HG03064 (cell line): ENCODE measurements at regions not wholly inside any gene's neighbourhood (a gene's known extent, or its start where the extent isn't known, plus 50 kb on each side); places are given as distances from the start of the nearest gene placed in this dataset.

Source experiments
- ATAC-seq: cut with Tn5 transposase; IDR thresholded peaks from one replicate; pipeline ENCODE4 v1.9.1; 2021; ENCODE audit warnings: low read depth; ENCODE audit not compliant: unreplicated experiment

- ATAC-seq = no peak
These were observed 246.1 kb upstream of the IRX4 start for GRCh38 chr5:2128686-2129355.

DNA sequence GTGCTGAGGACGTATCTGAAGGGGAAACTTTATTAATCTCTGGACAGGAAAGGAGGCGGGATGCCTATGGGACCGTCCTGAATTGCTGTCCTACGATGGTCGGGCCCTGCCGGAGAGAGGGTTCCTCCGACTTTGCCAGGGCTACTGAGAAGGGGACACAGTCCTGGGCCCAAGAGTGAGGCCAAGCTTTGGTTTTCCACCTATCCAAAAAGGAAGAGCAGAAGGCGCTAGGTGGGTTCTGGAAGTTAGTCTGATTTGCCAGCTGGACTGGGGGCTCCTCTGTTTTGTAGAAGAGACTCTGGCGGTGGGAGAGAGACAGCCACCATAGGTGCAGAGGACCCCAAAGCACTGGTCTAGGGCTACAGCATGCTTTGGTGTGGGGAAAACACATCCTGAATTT is 243.8 kb upstream of the IRX4 start:
- ATAC-seq = no peak

DNA sequence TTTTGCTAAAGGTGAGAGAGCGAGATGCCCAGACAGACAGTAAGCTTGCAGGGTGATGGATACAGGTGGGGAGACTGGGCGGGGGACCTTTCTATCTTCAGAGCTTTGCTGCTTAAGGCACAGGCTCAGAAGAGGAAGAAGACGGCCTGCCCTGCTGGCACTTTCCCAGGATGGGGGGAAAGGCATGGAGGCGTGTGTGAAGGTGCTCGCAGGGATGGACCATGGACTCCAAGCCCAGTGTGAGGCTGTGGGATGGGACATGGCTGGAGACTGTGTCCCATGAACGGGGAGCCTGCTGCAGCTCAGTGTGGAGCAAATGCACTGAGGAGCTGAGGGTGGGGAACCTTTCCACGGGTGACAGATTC is 243.2 kb upstream of the IRX4 start:
- no peak for ATAC-seq

GRCh38 chr5:2125171-2125900 is 242.6 kb upstream of the IRX4 start:
- ATAC-seq = no peak

DNA sequence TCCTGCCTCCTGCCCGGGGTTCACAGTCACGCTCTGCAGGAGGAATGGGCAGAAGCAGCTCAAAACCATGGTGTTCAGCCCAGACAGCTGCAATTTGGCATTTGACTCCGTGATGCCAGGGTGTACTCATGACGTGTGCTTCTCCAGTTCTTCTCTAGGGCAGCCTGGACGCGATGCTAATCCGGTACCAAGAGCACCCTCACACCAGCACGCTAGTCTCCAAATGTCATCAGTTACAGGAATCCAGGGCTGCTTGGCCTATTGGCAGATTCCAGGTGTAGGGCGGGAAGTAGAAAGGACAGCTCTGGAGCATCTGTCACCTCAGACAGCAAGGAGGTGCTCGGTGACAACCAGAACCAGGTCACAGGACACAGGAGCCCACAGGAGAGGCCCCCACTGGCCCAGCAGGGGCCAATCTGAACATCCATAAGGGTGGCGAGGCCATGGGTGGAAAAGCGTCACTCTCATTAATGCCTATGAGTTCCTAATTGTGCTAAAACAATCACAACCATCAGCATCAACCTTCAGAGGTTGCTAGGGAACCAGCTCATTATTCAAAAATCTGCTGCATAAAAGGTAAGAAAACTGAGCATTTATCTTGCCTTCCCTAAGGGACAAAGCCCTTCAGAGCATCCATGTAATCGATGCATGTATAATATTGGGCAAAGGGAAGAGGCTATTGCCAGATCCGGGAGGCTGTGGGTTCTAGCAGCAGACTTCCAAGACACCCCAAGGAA is 241.9 kb upstream of the IRX4 start:
- ATAC-seq = no peak

DNA sequence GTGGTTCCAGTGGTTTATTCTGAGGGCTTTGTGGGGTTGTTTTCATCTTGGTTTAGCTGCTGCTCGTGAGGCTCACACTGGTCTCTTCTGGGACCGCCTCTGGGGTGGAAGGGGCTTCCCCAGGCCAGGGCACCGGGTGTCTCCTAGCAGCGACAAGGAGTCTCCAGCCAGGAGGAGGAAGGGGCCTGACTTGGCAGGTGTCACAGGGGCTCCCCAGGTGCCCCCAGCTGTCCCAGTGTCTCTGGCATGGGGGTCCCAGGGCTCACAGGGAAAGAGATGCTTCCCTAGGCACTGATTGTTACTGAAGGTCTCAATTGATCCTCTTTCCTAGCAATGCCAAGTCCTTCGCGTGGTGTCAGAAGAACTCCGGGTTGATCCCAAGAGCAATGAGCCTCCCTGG is 241.1 kb upstream of the IRX4 start:
- ATAC-seq = no peak

DNA sequence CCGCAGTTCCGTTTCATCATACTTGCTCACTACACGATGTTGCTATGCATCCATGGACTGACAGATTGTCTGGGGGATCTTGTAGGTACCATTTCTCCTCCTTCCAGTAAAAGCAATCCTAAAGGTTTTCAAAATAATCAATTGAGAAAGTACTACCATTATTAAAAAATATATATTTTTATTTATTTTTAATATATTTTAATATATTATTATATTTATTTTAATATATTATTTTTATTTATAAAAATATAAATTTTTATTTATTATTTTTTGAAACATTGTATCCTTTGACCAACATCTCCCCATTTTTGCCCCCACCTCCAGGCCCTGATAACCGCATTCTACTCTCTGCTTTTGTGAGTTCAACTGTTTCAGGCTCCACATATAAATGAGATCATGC is 237.6 kb upstream of the IRX4 start:
- ATAC-seq = no peak

DNA sequence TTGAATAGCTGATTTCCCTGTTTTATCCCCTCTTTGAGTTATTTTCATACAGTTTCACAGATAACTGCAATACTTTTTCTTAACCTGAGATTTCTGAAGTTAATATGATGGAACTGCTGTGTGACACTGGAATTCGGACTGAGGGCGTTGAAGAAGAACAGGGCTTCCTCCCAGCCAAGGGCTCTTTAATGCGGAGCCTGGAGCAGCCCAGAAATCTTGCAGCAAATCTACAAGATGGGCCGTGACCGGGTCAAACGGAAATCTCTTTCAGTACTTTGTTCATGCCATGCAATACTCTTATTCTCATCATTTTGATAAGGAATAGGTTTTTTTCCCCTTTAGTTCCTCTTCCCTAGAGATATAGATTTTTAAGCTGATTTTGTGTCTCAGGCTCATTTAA is 236.8 kb upstream of the IRX4 start:
- ATAC-seq = no peak

DNA sequence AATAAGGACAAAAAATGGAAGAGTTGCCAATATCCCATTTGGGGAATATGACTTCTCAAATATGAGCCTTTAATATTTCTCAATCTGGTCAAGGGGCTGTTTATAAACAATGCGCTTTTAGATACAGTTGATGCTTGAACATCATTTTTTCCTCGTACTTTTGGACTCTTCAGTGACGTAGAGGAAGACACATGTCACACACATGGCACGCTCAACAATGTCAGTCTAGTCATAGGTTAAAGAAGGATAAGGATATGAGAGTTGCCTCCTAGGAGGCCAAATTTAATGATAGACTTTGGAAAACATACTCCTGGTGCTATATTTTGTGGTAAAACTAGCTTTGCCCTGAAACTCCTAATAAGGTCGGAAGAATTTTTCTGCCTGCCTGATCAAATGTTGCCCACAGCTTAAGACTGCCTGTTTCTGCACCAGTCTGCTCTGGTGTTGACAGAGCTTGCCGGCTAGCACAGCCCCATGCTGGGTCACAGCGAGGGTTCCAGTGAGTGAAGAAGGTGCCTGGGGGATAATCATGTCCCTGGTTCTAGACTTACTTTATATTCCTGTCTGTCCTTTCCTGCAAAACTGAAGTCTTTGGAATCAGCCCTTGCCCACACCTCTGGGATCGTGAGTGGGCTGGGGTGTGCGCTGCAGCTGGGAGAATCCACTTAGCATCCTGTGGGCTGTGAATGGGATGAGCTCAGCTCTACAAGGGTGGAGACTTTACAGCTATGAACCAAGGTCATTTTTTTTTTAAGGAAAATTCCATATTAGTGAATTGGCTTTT is 230.8 kb upstream of the IRX4 start:
- ATAC-seq = no peak

DNA sequence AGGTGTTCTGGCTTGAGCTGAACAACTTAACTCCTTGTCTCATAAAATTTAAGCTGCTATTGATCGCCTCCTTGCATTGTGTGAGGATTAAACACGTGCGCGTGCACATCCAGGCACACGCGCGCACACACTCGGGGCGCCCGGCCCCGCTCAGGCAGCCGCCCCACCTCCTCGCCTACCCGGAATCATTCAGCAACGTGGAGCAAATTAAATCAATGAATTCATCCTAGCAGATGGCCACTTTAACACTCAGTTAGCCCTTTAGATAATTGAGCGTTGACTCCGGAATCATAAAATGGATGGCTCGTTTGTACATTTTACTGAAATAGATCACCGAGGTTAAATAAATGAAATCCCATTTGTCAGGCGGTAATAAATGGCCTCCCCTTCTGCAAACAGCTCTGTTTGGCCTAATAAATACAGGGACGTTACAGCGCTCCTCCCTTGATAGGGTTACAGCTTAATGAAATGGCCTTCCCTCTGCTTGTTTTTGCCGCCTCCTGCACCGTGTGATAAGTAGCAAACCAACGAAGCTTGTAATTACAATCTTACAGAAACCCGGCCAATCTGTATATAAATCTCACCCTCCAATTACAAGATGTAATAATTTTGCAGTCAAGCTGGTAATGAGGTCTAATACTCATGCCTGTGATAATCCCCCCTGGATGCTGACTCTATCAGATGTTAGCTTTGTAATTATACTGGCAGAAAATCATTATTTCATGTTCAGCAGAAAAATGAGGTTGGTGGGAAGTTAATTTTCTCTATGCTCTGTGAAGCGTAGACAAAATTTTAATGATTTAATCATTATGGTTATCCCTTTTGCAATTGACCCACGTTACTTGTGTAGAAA is 229.7 kb upstream of the IRX4 start:
- ATAC-seq = no peak

GRCh38 chr5:2111569-2112105 is 228.9 kb upstream of the IRX4 start:
- ATAC-seq = no peak

DNA sequence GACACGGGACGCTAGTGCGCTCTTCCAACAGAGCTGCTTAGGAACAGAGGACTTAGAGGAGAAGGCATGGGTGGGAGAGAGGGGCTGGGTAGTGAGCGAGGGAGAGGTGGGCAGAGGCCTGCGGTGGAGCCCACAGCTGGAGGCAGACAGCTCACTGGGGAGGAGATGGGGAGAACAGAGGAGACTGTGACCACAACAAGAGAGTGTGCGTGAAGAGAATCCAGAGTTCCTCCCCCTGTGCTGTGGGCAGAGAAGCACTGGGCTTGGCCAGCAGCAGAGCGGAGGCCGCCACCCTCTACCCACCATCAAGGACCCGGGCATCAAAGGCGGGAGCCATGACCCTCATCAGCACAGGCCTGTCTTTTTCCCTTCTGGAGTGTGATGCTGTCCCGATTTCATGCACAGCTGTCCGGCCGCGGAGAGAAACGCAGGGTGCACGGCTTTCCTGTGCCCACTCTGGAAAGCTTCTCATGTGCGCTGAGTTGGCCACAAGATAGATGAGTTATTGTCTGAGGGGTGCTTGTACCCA is 228.3 kb upstream of the IRX4 start:
- ATAC-seq = no peak

DNA sequence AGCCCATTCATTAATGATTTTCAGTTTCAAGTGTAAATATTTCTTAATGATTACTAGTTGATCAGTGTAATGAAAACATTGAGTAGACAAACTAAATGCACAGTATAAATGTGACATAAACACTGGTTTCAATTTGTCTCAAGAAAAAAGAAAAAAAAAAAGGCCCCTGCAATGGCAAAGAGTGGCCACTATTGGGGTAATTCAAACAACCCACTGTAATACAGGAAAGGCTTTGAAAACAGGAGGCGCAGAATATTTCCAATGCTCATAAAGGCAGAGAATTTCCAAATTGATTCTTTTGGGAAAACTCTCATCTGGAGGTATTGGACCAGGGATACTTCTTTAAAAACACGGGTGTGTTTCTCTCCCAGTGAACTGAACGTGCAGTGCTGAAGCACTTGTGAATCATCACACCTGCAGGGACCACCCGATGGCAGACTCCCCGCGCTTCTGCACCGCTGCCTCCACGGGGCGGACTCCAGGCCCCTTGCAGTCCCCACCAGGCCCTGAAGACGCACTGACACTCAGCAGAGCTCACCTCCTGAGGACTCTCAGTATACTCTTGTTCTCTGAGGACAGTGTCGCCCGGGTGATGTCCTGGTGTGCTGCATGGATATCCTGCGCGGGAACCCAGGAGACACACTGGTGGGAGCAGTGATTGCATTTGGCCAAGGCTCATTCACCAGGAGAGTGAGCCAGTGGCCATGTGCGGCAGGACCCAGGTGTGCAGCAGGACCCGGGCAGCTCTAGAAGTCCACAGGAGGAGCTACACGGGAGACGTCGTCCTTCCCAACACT is 227.6 kb upstream of the IRX4 start:
- ATAC-seq = no peak

DNA sequence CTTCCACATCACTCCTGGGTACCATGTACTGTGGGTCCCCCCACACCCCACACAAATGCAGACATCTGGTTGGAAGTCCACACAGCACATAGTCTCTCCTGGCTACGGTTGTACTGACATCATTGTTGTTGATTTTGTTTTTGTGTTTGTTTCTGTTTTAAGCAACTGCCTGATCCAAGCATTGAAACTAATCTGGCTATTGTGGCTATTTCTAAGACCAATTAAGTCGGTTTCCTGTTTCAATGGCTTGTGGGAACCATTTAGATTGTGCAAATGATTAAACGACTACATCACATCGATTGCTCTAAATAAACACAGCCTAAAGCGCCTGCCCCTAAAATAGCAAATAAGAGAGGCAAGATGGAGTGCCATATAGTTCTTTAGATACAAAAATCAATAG is 226.8 kb upstream of the IRX4 start:
- no peak for ATAC-seq

DNA sequence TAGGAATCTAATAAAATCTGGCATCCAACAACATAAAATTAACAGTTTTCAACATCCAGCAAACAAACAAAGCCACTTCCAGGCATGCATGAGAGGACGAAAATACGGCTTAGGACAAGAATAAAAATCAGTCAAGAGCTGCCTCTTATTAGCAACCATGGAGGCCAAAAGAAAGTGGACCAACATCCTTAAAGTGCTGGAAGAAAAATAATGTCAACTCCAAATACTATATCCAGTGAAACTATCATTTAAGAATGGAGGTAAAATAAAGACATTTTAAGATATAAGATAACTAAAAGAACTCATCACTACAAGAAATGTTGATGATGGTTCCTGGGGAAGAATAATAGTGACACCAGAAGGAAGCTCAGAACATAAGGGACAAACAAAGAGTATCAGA is 224.0 kb upstream of the IRX4 start:
- no peak for ATAC-seq

DNA sequence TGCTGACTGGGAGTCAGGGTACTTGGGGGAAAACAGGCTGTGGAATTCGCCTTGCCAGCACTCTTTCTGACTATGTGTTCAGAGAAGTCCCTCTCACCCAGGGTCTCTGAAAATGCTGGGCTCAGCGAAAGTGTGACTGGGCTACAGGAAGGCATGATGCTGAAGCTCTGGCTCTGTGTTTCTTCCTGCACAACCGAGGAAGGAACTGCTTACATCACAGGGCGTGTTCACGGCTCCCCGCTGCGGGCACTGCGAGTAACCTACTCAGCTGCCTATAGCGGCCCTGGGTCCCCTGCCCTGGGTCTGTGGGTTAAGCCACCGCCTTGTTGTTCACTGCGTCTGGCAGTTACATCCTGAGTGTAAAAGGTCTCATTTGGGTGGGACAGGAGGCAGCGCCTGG is 222.4 kb upstream of the IRX4 start:
- no peak for ATAC-seq

- ATAC-seq = no peak
These were observed 221.2 kb upstream of the IRX4 start for GRCh38 chr5:2103940-2104339.

DNA sequence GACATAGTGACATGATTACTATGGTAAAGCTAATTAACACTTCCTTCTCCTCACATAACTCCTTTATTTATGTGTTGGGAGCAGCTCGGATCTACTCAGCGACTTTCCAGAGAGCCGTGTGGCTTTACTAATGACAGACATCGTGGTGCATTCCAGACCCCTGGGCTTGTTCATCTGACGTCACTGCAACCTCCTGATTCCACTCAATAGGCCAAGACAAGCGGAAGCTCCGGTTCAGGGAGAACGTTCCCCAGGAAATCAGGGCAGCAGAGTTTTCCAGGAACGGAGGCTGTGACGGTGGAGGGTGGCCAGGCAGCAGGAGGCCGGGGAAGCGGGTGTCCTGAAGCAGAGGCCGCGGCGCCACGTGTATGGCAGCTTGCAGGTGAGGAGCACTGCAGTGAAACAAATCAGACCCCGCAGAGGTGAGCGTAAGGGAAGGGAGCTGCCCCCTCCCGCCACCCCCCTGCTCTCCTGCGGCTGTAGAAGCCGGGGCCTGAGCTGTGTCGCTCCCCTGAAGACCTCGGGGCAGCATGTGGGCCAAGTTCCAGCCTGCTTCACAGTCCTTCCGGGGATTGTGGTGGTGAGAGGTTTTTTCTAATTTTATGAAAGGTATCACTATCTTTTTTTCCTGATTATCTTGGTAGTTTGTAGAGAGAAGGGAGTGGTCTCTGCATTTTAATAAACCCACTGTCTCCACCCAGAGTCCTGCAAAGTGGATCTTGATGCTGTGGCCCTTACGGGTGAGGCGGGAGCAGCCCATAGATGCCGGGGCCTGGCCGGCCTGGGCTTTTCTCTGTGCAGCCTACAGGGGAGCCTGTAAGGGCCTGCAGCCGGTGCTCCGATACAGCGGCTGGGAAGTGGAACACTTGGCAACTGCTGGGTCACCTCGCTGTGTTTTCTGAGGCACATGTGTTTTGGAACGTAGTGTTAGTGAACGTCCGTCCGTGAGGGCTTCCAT is 220.4 kb upstream of the IRX4 start:
- no peak for ATAC-seq
